ENCODE measurements at regions not wholly inside any gene's neighbourhood (a gene's known extent, or its start where the extent isn't known, plus 50 kb on each side); places are given as distances from the start of the nearest gene placed in this dataset.

GRCh38 chr17:64742326-64742725, 80.2 kb upstream of the SMURF2 start:
- Mint-ChIP-seq H3K27ac (no peak overlapping the region), H3K9me3 (no peaks in the 10 kb centered on the region), H3K27me3 (ENCODE audit: insufficient read depth, low read depth, poor library complexity) (peaks cover 1% of the 10 kb centered on the region), H3K36me3 (ENCODE audit: low read depth) (no peaks in the 10 kb centered on the region), H3K4me1 (peaks cover 11% of the 10 kb centered on the region), H3K4me3 (no peak overlapping the region)
- no peaks in the 10 kb centered on the region for H3F3A ChIP-seq (replicated peaks; ENCODE audit: low read depth)
- no peaks in the 10 kb centered on the region for H3K79me2 ChIP-seq (replicated peaks; ENCODE audit: insufficient read depth)
- no peak for DNase-seq (ENCODE audit: low spot score)
- 0 out of 2 replicates have a peak, but pooled peaks cover 3% of the 10 kb centered on the region for H3K4me1 ChIP-seq (ENCODE audit: insufficient read depth)
- no peak overlapping the region for H3K4me2 ChIP-seq
- no peaks in the 10 kb centered on the region for H4K20me1 ChIP-seq (replicated peaks; ENCODE audit: insufficient read depth)
- no peaks in the 10 kb centered on the region for H3K9me2 ChIP-seq (ENCODE audit: insufficient read depth)
- no peaks in the 10 kb centered on the region for H3K36me3 ChIP-seq (ENCODE audit: insufficient read depth)
- no peak for TF ChIP-seq JUNB (IDR thresholded peaks at IDR 0.05; ENCODE audit: unreplicated experiment)
- no peak for TF ChIP-seq REST (IDR thresholded peaks at IDR 0.05; ENCODE audit: unreplicated experiment)
- TF ChIP-seq ZNF462 (CRISPR knock-in tag; IDR thresholded peaks at IDR 0.05) = no peak
- no peak for TF ChIP-seq EZH2 (IDR thresholded peaks at IDR 0.05; ENCODE audit: low read depth, unreplicated experiment)
- no peak for TF ChIP-seq NANOG (IDR thresholded peaks at IDR 0.05; ENCODE audit: borderline replicate concordance)
- no peak for TF ChIP-seq EZH2phosphoT487 (IDR thresholded peaks at IDR 0.05; ENCODE audit: unreplicated experiment)
- TF ChIP-seq ZNF114 (CRISPR knock-in tag; IDR thresholded peaks at IDR 0.05) = no peak
- TF ChIP-seq CREB1 (CRISPR knock-in tag; IDR thresholded peaks at IDR 0.05; ENCODE audit: low read depth) = no peak
- no peak for TF ChIP-seq CTCF (conservative IDR thresholded peaks at IDR 0.05; ENCODE audit: low read depth in 2 of 2)
- TF ChIP-seq ETS1 (IDR thresholded peaks at IDR 0.05) = no peak
- no peak for TF ChIP-seq POLR2AphosphoS5 (IDR thresholded peaks at IDR 0.05; ENCODE audit: low read depth)
- no peak for TF ChIP-seq ZNF331 (CRISPR knock-in tag; IDR thresholded peaks at IDR 0.05; ENCODE audit: low read depth)
- TF ChIP-seq STAT1 (IDR thresholded peaks at IDR 0.05; ENCODE audit: unreplicated experiment) = no peak
- H3K27me3 ChIP-seq (ENCODE audit: insufficient read depth) = no peaks in the 10 kb centered on the region
- H2AFZ ChIP-seq = peak overlapping the region; percentile 4; the same call in 1 of the 2 replicates
- H3K27ac ChIP-seq (ENCODE audit: low read depth) = 0 out of 2 replicates have a peak overlapping the region, but pooled peaks have one; percentile 62
- no peak for ATAC-seq
- no peak overlapping the region for H3K4me3 ChIP-seq

Measured in GM23338 (cell line).